ENCODE measurements at regions not wholly inside any gene's neighbourhood (a gene's known extent, or its start where the extent isn't known, plus 50 kb on each side); places are given as distances from the start of the nearest gene placed in this dataset.

- Histone ChIP-seq H3K27ac (ENCODE audit: low read length) (no peak overlapping the region), H3K4me3 (ENCODE audit: low read length) (no peak overlapping the region)
- no CpG with 5 or more reads among the region's 7 CpGs for WGBS (ENCODE audit: insufficient coverage)
Measured at GRCh38 chr1:200480964-200481363, 71.1 kb upstream of the ZNF281 start.

DNA sequence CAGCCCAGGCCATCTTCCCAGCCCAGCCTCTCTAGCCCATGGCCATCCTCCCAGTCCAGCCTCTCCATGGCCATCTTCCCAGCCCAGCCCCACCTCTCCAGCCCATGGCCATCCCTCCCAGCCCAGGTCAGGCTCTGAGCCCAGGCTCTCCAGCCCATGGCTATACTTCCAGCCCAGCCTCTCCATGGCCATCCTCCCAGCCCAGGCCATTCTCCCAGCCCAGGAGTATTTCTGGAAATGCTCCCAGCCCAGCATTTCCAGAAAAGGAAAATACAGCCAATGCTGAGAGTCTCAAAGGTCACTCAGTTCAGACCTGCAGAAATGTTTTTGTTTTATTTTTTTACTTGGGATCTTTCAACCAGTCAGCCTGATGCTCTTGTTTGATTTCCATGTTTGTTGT lies 70.0 kb upstream of the ZNF281 start:
- Histone ChIP-seq H3K9me3 (replicated peaks; ENCODE audit: control insufficient read depth, low read depth, low read length) (no peaks in the 10 kb centered on the region), H3K27me3 (ENCODE audit: control insufficient read depth, insufficient read depth, low read length) (peaks cover 2% of the 10 kb centered on the region), H3K4me1 (ENCODE audit: control insufficient read depth, insufficient read depth, low read length) (no peaks in the 10 kb centered on the region), H3K36me3 (ENCODE audit: control insufficient read depth, insufficient read depth, low read length) (no peaks in the 10 kb centered on the region), H3K4me3 (ENCODE audit: low read length) (no peak overlapping the region), H3K27ac (ENCODE audit: low read length) (no peak overlapping the region)
- peak; percentile 82 for DNase-seq

More at GRCh38 chr1:200480964-200481363, 71.1 kb upstream of the ZNF281 start:
- no peak for DNase-seq
- no peaks in the 10 kb centered on the region for H3K36me3 ChIP-seq (ENCODE audit: control insufficient read depth, insufficient read depth, low read length)
- H3K9me3 ChIP-seq (replicated peaks; ENCODE audit: control insufficient read depth, low read depth, low read length), result no peaks in the 10 kb centered on the region
- no peaks in the 10 kb centered on the region for H3K4me1 ChIP-seq (ENCODE audit: control insufficient read depth, insufficient read depth, low read length)
- peaks cover 2% of the 10 kb centered on the region for H3K27me3 ChIP-seq (ENCODE audit: control insufficient read depth, insufficient read depth, low read length)

- no peaks in the 10 kb centered on the region for H3K36me3 ChIP-seq (ENCODE audit: control insufficient read depth, insufficient read depth, low read length)
- H3K4me1 ChIP-seq (ENCODE audit: control insufficient read depth, insufficient read depth, low read length), result peaks cover 1% of the 10 kb centered on the region
- 81% methylated on average over 3 of the region's 6 CpGs for WGBS (ENCODE audit: insufficient coverage)
- H3K27me3 ChIP-seq (ENCODE audit: control insufficient read depth, insufficient read depth, low read length), result peaks cover 2% of the 10 kb centered on the region
- no peak for DNase-seq
- H3K4me3 ChIP-seq (ENCODE audit: low read length), result no peak overlapping the region
- H3K27ac ChIP-seq (ENCODE audit: low read length), result no peak overlapping the region
- no peaks in the 10 kb centered on the region for H3K9me3 ChIP-seq (replicated peaks; ENCODE audit: control insufficient read depth, low read depth, low read length)
Measured at GRCh38 chr1:200478945-200479558, 69.2 kb upstream of the ZNF281 start.

DNA sequence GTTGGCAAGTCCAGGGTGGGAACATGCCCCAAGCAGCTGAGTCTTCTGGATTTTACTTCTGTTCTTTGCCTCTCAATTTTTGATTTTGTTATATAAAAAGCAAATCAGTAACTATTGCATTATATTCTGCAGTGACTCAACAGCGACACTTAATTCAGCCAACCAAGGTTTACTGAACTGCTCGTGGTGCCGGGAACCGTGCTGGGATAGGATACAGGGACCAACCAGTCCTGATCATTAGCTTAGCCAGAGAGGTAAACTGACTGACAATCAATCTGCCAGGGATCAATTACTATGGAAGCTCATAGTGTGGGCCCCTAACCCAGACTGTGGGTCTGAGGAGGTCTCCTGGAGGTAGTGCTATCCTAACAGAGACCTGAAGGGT lies 68.4 kb upstream of the ZNF281 start:
- no peaks in the 10 kb centered on the region for H3K36me3 ChIP-seq (ENCODE audit: control insufficient read depth, insufficient read depth, low read length)
- DNase-seq, result no peak
- WGBS (ENCODE audit: insufficient coverage), result 94% methylated on average over 4 of the region's 4 CpGs

DNA sequence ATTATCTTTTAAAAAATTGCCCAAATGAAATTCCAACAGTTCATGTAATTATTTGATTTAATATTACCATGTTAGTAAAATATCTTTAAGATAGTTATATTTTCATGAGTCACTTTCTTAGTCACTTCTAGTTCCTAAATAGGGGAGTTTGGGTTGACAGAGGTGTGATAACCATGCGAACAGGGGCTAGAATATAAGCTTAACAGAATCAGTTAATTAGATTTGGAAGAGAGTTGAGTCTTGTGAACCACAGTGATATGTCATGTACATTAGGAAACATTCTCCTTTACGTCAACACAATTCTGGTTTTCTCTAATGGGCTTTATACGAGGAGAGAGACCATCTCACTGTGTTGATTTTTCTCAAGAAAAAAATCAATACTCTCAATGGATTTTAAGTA lies 64.8 kb upstream of the ZNF281 start:
- H3K4me1 ChIP-seq (ENCODE audit: control insufficient read depth, insufficient read depth, low read length), result peaks cover 4% of the 10 kb centered on the region
- H3K9me3 ChIP-seq (replicated peaks; ENCODE audit: control insufficient read depth, low read depth, low read length), result no peaks in the 10 kb centered on the region
- no peak overlapping the region for H3K27ac ChIP-seq (ENCODE audit: low read length)
- no peak overlapping the region for H3K4me3 ChIP-seq (ENCODE audit: low read length)
- H3K36me3 ChIP-seq (ENCODE audit: control insufficient read depth, insufficient read depth, low read length), result no peaks in the 10 kb centered on the region
- WGBS (ENCODE audit: insufficient coverage), result no CpG with 5 or more reads among the region's 3 CpGs
- H3K27me3 ChIP-seq (ENCODE audit: control insufficient read depth, insufficient read depth, low read length), result no peaks in the 10 kb centered on the region
- no peak for DNase-seq

More for the DNA sequence above, 68.4 kb upstream of the ZNF281 start:
- Histone ChIP-seq H3K27me3 (ENCODE audit: control insufficient read depth, insufficient read depth, low read length) (no peaks in the 10 kb centered on the region), H3K27ac (ENCODE audit: low read length) (no peak overlapping the region), H3K9me3 (replicated peaks; ENCODE audit: control insufficient read depth, low read depth, low read length) (no peaks in the 10 kb centered on the region), H3K4me3 (ENCODE audit: low read length) (no peak overlapping the region), H3K4me1 (ENCODE audit: control insufficient read depth, insufficient read depth, low read length) (peaks cover 4% of the 10 kb centered on the region)

DNA sequence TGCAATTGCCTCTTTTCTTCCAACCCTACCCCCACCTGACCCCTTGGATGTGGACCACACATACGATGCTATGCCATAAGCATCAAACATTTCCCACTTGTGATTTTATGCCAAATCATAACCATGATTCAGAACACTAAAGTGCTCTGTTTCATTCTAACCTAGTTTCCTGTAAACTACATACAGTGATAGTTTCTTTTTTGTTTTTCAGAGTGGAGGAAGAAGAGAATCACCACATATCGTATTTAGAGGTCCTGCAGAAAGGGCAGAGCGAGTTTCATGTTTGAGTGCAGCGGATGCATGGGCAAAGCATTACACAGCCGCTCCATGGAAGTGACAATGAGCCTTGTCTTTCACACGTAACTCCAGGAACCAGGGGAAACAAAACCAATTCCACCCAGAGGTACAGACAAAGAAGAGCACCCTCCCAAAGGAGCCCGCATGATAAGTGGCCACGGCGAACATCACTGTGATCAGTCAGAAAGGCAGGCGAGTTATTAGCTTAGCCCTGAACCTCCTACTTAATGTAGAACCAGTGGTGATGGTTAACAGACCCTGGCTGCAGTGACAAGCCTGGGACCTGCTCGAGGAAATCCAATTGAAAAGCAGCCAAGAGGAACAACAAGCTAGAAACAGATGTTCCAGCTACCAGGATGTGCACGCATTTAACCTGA lies 64.0 kb upstream of the ZNF281 start:
- WGBS (ENCODE audit: insufficient coverage), result 8% methylated on average over 6 of the region's 12 CpGs
- H3K27me3 ChIP-seq (ENCODE audit: control insufficient read depth, insufficient read depth, low read length), result no peaks in the 10 kb centered on the region
- H3K4me1 ChIP-seq (ENCODE audit: control insufficient read depth, insufficient read depth, low read length), result peaks cover 4% of the 10 kb centered on the region
- H3K36me3 ChIP-seq (ENCODE audit: control insufficient read depth, insufficient read depth, low read length), result no peaks in the 10 kb centered on the region
- no peak overlapping the region for H3K4me3 ChIP-seq (ENCODE audit: low read length)
- H3K27ac ChIP-seq (ENCODE audit: low read length), result peak overlapping the region; percentile 20
- no peaks in the 10 kb centered on the region for H3K9me3 ChIP-seq (replicated peaks; ENCODE audit: control insufficient read depth, low read depth, low read length)
- peak; percentile 69 for DNase-seq

- no peaks in the 10 kb centered on the region for H3K9me3 ChIP-seq (replicated peaks; ENCODE audit: control insufficient read depth, low read depth, low read length)
- H3K4me3 ChIP-seq (ENCODE audit: low read length), result no peak overlapping the region
- WGBS (ENCODE audit: insufficient coverage), result no CpG with 5 or more reads among the region's 2 CpGs
- H3K4me1 ChIP-seq (ENCODE audit: control insufficient read depth, insufficient read depth, low read length), result peaks cover 4% of the 10 kb centered on the region
- no peak for DNase-seq
- H3K27ac ChIP-seq (ENCODE audit: low read length), result no peak overlapping the region
- no peaks in the 10 kb centered on the region for H3K27me3 ChIP-seq (ENCODE audit: control insufficient read depth, insufficient read depth, low read length)
- H3K36me3 ChIP-seq (ENCODE audit: control insufficient read depth, insufficient read depth, low read length), result no peaks in the 10 kb centered on the region
Measured at GRCh38 chr1:200471739-200472138, 61.9 kb upstream of the ZNF281 start.

DNA sequence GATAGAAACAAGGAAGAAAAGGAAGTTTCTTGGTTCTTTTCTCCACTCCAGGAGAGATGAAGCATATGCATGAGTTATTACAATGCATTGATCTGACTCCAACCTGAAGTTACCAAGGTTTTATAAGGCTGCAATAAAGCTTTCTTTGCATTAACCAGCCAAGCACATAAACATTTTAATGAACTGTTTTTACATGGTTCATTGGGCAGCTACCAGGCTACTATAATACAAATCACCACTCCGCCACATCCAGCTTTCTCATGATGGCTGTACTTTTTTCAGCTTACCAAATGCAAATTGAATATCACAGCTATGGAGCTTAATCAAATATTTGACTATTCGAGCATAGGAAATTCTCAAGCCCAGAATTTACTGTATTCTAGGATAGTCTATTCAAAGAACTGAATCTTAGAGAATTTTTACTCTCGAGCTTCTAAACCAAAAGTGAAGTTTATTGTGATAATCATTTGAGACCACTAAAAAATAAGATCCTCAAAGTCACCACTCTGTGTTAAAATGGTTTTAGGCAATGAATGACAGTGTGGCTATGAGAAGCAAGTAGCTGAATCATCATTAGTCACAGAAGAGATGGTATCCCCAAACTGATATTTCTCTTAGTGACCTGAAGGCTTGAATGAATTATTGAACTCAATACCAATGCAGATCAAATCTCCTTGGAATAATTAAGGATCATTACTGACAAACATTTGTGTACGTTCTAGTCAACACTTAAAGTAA lies 58.6 kb upstream of the ZNF281 start:
- no peak for DNase-seq
- Histone ChIP-seq H3K27me3 (ENCODE audit: control insufficient read depth, insufficient read depth, low read length) (no peaks in the 10 kb centered on the region), H3K36me3 (ENCODE audit: control insufficient read depth, insufficient read depth, low read length) (no peaks in the 10 kb centered on the region), H3K4me1 (ENCODE audit: control insufficient read depth, insufficient read depth, low read length) (no peaks in the 10 kb centered on the region), H3K27ac (ENCODE audit: low read length) (no peak overlapping the region), H3K9me3 (replicated peaks; ENCODE audit: control insufficient read depth, low read depth, low read length) (no peaks in the 10 kb centered on the region), H3K4me3 (ENCODE audit: low read length) (no peak overlapping the region)
- WGBS (ENCODE audit: insufficient coverage), result no CpG with 5 or more reads among the region's 4 CpGs

DNA sequence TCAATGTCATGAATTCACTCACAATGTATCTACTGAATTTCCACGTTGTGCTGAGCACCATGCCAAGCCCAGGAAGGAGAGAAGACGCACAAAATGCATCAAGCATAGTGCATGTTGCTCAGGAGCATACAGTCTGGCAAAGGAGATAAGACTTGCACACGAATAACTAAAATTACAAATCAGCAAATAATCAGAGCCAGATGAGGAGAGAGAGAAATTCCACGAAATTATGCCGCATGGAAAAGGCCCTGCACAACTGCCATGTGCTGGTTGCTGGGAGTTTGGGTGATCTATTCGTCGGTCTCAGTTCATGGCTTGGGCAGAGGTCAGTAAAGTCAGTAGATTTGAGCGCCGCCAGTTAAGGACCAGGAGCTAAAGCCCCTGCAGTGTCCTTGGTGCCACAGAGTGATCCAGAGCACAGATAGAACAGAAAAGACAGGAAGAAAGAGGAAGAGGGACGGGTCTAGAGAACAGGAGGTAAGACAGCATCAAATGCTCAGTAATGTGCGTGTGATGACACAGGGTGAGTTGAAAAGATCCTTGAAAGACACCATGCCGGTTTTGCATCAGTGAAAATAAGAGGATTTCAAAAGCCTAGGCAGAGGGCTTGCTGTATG lies 55.1 kb upstream of the ZNF281 start:
- 63% methylated on average over 6 of the region's 12 CpGs for WGBS (ENCODE audit: insufficient coverage)
- no peak overlapping the region for H3K4me3 ChIP-seq (ENCODE audit: low read length)
- H3K4me1 ChIP-seq (ENCODE audit: control insufficient read depth, insufficient read depth, low read length), result no peaks in the 10 kb centered on the region
- H3K27ac ChIP-seq (ENCODE audit: low read length), result no peak overlapping the region
- no peaks in the 10 kb centered on the region for H3K9me3 ChIP-seq (replicated peaks; ENCODE audit: control insufficient read depth, low read depth, low read length)
- DNase-seq, result no peak
- H3K27me3 ChIP-seq (ENCODE audit: control insufficient read depth, insufficient read depth, low read length), result no peaks in the 10 kb centered on the region
- H3K36me3 ChIP-seq (ENCODE audit: control insufficient read depth, insufficient read depth, low read length), result no peaks in the 10 kb centered on the region
